GM18873 (cell line): ENCODE measurements at regions not wholly inside any gene's neighbourhood (a gene's known extent, or its start where the extent isn't known, plus 50 kb on each side); places are given as distances from the start of the nearest gene placed in this dataset.
"Not testable (repeated sequence)": the region's sequence is repeated elsewhere in the genome, so short reads cannot be mapped to it uniquely, and the experiment has no call there.

ENCODE experiments used
- ATAC-seq: cut with Tn5 transposase; IDR thresholded peaks from one replicate; pipeline ENCODE4 v1.9.1; 2021; ENCODE audit warnings: mild to moderate bottlenecking, moderate library complexity, moderate number of reproducible peaks; ENCODE audit not compliant: unreplicated experiment, low FRiP score

- not testable (repeated sequence) for ATAC-seq
These were observed 120.1 kb upstream of the OSTN start for GRCh38 chr3:191078913-191079312.

GRCh38 chr3:191076903-191077552, 122.0 kb upstream of the OSTN start:
- no peak for ATAC-seq

- ATAC-seq: no peak
These were observed 124.5 kb upstream of the OSTN start for GRCh38 chr3:191074511-191074910.

DNA sequence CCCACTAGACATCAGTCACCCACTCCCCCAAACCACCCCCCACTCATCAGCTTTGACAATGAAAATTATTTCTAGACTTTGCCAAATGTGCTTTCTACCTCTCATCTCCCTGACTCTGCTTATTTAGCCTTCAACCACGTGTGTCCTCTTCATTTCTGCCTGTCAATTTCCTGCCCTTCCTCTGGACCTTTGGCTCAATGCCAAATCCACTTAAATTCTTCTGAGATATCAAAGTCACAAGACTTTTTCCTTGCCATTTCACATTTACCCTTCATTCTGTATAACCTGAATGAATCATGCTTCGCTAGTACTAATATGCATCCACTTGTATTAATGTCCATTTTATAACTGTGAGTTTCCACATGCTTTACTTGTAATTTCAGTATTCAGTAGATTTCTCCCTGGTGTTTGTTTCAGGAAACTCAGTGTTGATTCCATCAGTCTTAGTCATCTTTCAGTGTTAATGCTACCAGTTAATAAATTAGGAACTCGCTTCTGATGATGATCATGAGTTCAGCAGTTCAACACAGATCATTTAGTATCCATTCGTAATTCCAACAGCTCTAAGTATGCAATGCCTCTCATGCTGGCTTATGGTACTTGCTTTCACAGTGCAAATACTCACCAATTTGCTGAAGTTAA, 128.2 kb upstream of the OSTN start:
- ATAC-seq: no peak

- ATAC-seq: no peak
These were observed 128.8 kb upstream of the OSTN start for GRCh38 chr3:191070201-191070600.

DNA sequence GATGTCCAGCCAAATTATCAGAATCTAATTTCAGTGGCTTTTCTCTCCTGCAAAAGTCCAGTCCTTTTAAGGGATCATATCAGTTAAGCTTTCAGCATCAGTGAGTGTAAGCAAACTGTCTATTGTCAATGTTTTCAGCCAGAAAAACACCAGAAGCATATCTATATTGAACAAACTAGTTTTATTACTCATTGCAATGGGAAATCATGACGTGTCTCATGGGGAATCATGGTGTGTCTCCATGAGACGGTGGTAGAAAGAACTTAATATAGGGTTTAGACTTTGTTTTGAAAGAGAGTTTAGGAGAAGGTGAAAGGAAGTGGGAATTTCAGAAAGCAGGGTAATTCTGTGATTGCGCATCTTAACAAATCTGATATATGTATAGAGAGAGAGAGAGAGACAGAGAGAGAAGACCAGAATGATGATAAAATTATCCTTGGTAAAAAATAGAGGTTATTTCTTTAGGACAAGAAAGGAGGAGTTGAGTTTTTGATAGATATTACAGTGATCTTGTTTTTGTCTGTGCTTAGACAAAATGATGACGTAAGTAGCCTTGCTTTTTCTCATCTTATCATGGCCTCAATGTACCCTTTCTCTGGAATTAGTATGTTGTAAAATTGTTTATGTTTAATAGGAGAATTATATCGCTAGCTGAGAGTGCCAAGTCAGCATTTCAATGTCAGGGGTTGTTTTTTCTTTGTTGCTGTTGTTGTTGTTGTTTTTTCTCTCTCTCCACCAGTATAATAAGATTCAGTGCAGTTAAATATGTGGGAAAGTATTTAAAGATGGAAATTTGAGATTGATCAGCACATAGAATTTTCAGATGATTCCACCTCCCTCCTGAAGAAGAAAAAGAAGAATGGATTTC, 129.9 kb upstream of the OSTN start:
- no peak for ATAC-seq

DNA sequence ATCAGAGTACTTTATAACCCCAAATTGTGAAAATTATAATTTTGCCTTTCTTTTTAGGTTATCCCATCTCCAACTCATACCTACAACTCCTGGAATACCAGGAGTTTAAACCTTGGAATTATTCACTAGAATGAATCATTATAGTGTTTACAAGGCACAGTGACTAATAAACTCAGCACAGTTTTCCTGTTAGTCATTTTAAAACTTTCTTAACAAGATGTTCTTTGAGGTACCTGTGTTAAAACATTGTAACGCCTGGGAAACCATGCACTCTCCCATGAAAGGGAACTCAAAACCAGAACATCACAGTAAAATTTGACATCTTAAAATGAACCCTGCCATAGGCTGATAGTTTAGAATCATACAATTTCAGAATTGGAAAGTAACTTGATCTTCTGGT, 132.4 kb upstream of the OSTN start:
- no peak for ATAC-seq

GRCh38 chr3:191065181-191065805, 133.7 kb upstream of the OSTN start:
- ATAC-seq: no peak

DNA sequence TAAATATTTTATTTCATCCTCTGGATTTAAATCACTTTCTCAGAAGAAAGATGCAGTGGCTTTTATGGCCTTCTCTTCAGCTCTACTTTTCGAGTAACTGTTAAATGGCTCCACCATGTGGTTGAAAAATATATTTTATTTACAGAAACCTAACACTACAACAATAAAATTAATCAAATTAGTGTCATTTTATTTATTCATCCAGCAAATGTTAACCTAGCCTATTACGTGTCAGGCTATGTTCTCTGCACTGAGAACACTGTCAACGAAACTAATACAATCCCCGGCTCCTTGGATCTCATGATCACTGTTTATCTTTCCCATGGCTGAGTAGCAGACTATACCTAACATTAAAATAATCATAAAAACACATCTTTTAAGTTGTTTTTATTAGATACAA, 148.0 kb upstream of the OSTN start:
- ATAC-seq: no peak

DNA sequence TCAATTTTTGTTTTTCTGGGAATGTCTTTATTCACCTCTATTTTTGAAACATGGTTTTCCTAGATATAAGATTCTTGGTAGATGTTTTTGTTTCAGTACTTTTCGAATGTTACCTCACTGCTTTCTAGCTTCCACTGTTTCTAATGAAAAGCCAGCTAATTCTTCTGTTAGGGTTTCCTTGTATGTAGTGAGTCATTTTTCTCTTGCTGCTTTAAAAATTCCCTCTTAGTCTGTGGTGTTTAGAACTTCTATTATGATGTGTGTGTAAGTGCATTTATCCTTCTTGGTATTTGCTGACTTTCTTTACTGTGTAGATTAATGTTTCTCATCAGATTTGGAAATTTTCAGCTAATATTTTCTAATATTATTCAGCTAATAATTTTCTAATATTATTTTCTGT, 151.1 kb upstream of the OSTN start:
- no peak for ATAC-seq

- no peak for ATAC-seq
These were observed 168.1 kb upstream of the OSTN start for GRCh38 chr3:191030929-191031328.

- ATAC-seq: no peak
These were observed 168.0 kb upstream of the GMNC start for GRCh38 chr3:191030491-191030890.

DNA sequence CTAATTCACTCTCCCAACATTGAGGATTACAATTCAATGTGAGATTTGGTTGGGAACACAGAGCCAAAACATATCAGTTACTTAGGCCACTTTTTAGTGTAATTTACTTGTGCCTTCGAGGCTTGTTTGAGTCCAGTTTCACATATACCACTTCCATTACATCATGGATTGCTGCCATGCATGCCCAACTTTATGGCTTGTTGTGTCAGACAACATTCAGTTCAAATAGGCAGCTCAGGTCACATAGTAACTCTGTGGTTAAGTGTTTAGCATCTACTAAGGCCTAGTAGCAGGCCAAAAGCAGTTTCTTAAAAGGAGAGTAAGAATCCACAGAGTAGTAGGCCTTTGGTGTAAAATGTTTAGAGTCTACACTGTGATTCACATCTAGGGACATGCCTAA, 164.3 kb upstream of the GMNC start:
- no peak for ATAC-seq

DNA sequence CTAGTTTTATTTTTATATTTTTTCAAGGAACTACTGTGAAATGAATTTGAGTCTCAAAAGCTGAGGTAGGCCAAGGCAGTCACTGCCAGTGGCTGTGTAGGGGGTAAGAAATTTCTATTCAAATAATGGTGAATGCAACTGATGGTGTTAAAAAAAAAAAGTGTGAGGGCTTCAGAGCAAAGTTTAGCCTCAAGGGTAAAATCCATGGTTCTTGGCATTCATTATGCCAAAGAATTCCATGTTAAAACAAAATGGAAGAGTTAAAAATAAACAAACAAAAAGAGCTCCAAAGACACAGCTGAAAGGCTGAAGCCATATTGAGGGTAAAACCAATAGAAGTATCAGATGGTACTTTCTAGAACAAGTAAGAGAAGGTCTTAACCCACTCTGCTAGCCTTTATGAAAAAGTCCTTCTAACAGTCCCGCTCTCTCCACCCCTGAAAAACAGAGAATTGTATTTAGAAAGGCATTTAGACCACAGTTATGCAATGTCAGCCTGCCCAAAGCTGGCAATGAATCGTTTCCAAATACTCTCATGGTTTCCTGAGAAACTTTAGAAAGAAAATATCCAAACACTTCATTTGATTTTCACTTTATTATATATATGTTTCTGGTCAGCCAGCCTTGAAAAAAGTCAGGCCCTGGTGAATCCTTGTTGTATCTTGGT, 158.4 kb upstream of the GMNC start:
- no peak for ATAC-seq

DNA sequence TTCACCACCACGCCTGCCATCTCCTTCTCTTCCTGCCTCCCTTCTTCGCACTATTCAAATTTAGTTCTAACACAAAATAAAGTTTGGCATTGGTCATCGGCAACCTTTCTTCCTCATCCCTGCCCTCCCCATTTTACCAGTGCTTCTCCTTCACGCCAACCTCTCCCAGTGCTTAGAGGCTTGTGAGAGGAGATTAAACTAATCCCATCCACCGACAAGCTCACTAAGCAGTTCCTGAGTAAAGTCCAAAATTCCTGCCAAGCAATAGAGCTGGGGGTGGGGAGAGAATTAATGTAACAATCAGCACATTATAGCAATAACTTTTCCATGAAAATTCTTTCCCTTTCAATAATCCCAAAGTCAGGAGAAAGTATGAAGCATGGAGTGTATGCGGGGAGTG, 157.4 kb upstream of the GMNC start:
- ATAC-seq: no peak

DNA sequence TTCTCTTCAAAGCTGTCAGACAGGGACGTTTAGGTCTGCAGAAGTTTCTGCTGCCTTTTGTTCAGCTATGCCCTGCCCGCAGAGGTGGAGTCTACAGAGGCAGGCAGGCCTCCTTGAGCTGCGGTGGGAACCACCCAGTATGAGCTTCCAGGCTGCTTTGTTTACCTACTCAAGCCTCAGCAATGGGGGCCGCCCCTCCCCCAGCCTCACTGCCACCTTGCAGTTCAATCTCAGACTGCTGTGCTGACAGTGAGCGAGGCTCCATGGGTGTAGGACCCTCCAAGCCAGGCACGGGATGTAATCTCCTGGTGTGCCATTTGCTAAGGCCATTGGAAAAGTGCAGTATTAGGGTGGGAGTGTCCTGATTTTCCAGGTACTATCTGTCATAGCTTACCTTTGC, 153.5 kb upstream of the GMNC start:
- ATAC-seq: not testable (repeated sequence)

GRCh38 chr3:191008074-191008473, 145.6 kb upstream of the GMNC start:
- ATAC-seq: no peak

- ATAC-seq: no peak
These were observed 143.3 kb upstream of the GMNC start for GRCh38 chr3:191005790-191006189.

- no peak for ATAC-seq
These were observed 141.2 kb upstream of the GMNC start for GRCh38 chr3:191003742-191004141.

DNA sequence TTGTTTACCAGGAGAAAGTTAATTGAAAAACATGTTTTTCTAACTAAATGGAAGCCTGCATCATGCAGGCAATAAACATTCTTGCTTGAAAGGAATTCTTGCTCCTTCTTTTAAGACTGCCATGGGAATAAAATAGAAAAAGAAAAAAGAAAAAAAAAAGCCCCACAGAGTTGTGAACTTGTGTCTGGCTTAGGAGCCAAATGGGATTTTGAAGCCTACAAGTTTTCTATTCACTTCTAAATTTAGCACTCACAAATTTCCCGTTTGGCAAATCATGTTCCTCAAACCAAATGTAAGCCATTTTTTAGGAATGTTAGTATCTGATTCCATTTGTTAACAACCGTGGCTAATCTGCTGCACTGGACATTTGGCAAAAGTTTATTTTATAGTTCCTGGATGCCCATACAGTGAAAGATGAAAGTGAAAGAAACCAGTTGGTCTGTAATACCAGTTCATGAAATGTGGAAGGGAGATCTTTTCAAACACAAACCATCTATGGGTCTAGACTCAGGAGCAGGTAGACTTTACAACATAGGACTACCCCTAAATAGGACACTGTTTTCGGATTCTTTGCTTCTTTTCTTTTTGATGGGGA, 133.8 kb upstream of the GMNC start:
- no peak for ATAC-seq
